ENCODE measurements at regions not wholly inside any gene's neighbourhood (a gene's known extent, or its start where the extent isn't known, plus 50 kb on each side); places are given as distances from the start of the nearest gene placed in this dataset.

GRCh38 chr18:11368020-11368419 is 218.7 kb upstream of the PIEZO2 start:
- POLR2A ChIA-PET, result no interaction called here
- Histone ChIP-seq H3K79me2 (ENCODE audit: control insufficient read depth, insufficient read depth, low read length) (no peaks in the 10 kb centered on the region), H3K27ac (ENCODE audit: extremely low read depth, low read depth, low read length) (no peak overlapping the region), H3K4me2 (ENCODE audit: insufficient read depth, low read length) (no peak overlapping the region), H3K9me1 (ENCODE audit: control insufficient read depth, insufficient read depth, low read length) (no peaks in the 10 kb centered on the region), H3K4me1 (replicated peaks in 1 of 2; ENCODE audit: control insufficient read depth in 2 of 2, insufficient read depth in 2 of 2, low read length in 2 of 2) (no peaks in the 10 kb centered on the region), H2AFZ (ENCODE audit: low read depth, low read length) (no peak overlapping the region), H4K20me1 (replicated peaks; ENCODE audit: control insufficient read depth, insufficient read depth, low read length) (no peaks in the 10 kb centered on the region), H3K9me3 (replicated peaks; ENCODE audit: control insufficient read depth, insufficient read depth, low read depth, low read length) (no peaks in the 10 kb centered on the region), H3K27me3 (ENCODE audit: control insufficient read depth in 2 of 2, insufficient read depth in 2 of 2, low read length in 2 of 2) (no peaks in the 10 kb centered on the region), H3K9ac (ENCODE audit: insufficient read depth in 1 of 2, low read depth in 2 of 2, low read length in 2 of 2) (no peak overlapping the region), H3K4me3 (no peak overlapping the region), H3K36me3 (ENCODE audit: control insufficient read depth, insufficient read depth, low read length) (no peaks in the 10 kb centered on the region)
- intact Hi-C loops (cut with micrococcal nuclease), result no loop called here
- 2% methylated on average over 4 of the region's 4 CpGs for WGBS (ENCODE audit: insufficient coverage, low coverage, missing lambda C conversion rate)
- in situ Hi-C loops (cut with MboI), result no loop called here
- FAIRE-seq, result no peak
- no TSS peak for BruUV-seq (replicated peaks)
- DNase-seq (ENCODE audit: extremely low read depth in 1 of 4, low spot score in 3 of 4), result no peak
- no peak for ATAC-seq
- CTCF ChIA-PET (ENCODE audit: low intra/inter-chr PET ratio), result no interaction called here
- TF ChIP-seq ZNF551 (CRISPR knock-in tag; IDR thresholded peaks at IDR 0.05) (no peak), ETS2 (tag; IDR thresholded peaks at IDR 0.05; ENCODE audit: borderline replicate concordance, poor library complexity, severe bottlenecking) (no peak), NR4A1 (CRISPR knock-in tag; IDR thresholded peaks at IDR 0.05) (no peak), NR4A1 (tag; IDR thresholded peaks at IDR 0.05) (no peak), NUFIP1 (IDR thresholded peaks at IDR 0.05; ENCODE audit: partially characterized antibody) (no peak), MEF2D (tag; conservative IDR thresholded peaks at IDR 0.05; ENCODE audit: low read depth) (no peak), ZNF3 (CRISPR knock-in tag; IDR thresholded peaks at IDR 0.05) (no peak), ZNF165 (CRISPR knock-in tag; IDR thresholded peaks at IDR 0.05; ENCODE audit: borderline replicate concordance) (no peak), FOXK1 (CRISPR knock-in tag; IDR thresholded peaks at IDR 0.05; ENCODE audit: borderline replicate concordance) (no peak), CBX1 (IDR thresholded peaks at IDR 0.05; ENCODE audit: low read depth) (no peak), KLF16 (IDR thresholded peaks at IDR 0.05) (no peak), ZNF398 (CRISPR knock-in tag; IDR thresholded peaks at IDR 0.05) (no peak)
- TF ChIP-seq, protein P1, sequence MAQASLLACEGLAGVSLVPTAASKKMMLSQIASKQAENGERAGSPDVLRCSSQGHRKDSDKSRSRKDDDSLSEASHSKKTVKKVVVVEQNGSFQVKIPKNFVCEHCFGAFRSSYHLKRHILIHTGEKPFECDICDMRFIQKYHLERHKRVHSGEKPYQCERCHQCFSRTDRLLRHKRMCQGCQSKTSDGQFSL (CRISPR knock-in tag; IDR thresholded peaks at IDR 0.05), result no peak
- TF ChIP-seq, protein P1 (tag; IDR thresholded peaks at IDR 0.05), result no peak
- TF ChIP-seq, protein P2, sequence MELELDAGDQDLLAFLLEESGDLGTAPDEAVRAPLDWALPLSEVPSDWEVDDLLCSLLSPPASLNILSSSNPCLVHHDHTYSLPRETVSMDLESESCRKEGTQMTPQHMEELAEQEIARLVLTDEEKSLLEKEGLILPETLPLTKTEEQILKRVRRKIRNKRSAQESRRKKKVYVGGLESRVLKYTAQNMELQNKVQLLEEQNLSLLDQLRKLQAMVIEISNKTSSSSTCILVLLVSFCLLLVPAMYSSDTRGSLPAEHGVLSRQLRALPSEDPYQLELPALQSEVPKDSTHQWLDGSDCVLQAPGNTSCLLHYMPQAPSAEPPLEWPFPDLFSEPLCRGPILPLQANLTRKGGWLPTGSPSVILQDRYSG (tag; conservative IDR thresholded peaks at IDR 0.05; ENCODE audit: low read depth), result no peak
- TF ChIP-seq, protein P3, sequence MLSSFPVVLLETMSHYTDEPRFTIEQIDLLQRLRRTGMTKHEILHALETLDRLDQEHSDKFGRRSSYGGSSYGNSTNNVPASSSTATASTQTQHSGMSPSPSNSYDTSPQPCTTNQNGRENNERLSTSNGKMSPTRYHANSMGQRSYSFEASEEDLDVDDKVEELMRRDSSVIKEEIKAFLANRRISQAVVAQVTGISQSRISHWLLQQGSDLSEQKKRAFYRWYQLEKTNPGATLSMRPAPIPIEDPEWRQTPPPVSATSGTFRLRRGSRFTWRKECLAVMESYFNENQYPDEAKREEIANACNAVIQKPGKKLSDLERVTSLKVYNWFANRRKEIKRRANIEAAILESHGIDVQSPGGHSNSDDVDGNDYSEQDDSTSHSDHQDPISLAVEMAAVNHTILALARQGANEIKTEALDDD (IDR thresholded peaks at IDR 0.05), result no peak

All from K562 (cell line).